ENCODE measurements at regions not wholly inside any gene's neighbourhood (a gene's known extent, or its start where the extent isn't known, plus 50 kb on each side); places are given as distances from the start of the nearest gene placed in this dataset.

GRCh38 chr4:71221510-71222466 lies 117.0 kb upstream of the SLC4A4 start:
- TF ChIP-seq PATZ1 (CRISPR knock-in tag; IDR thresholded peaks at IDR 0.05; ENCODE audit: borderline replicate concordance) (no peak), BACH2 (CRISPR knock-in tag; IDR thresholded peaks at IDR 0.05; ENCODE audit: borderline replicate concordance) (no peak), ZNF565 (CRISPR knock-in tag; conservative IDR thresholded peaks at IDR 0.05; ENCODE audit: low read depth) (no peak), TOX (CRISPR knock-in tag; IDR thresholded peaks at IDR 0.05; ENCODE audit: borderline replicate concordance) (no peak), ARNTL (CRISPR knock-in tag; IDR thresholded peaks at IDR 0.05; ENCODE audit: borderline replicate concordance, low read depth) (no peak), ZFP3 (CRISPR knock-in tag; IDR thresholded peaks at IDR 0.05) (no peak), ESRRG (CRISPR knock-in tag; IDR thresholded peaks at IDR 0.05) (no peak), TSHZ2 (CRISPR knock-in tag; IDR thresholded peaks at IDR 0.05) (no peak)

Data from SK-N-SH treated with all-trans-retinoic acid at 6 μM for 48 hours (cell line).